Gastrocnemius medialis (tissue), 4 donors: ENCODE measurements at regions not wholly inside any gene's neighbourhood (a gene's known extent, or its start where the extent isn't known, plus 50 kb on each side); places are given as distances from the start of the nearest gene placed in this dataset.

ENCODE experiments used
- ATAC-seq, 2 donors: fragments of 150-250 bp; one replicate each; pipeline ENCODE4 v1.9.1; 2016
- DNase-seq, 2 donors: peaks; one replicate each; pipeline ENCODE4 v3.0.0-alpha.2; 2019
- H3K27ac ChIP-seq, 4 donors: fragments of 200-600 bp; sonication (generic); 1 replicate in 1 of 4; 2 replicates in 3 of 4; pipeline ENCODE4 v1.5.1; 2016 to 2018; ENCODE audit warnings: mild to moderate bottlenecking in 2 of 4, moderate library complexity in 1 of 4
- H3K27me3 ChIP-seq, 3 donors: fragments of 200-600 bp; sonication (generic) in 2 of 3; 1 replicate in 1 of 3; 2 replicates in 2 of 3; pipeline versions ENCODE4 v1.5.1 to v1.6.0; 2016 to 2019; ENCODE audit warnings: mild to moderate bottlenecking in 1 of 3, moderate library complexity in 1 of 3
- H3K36me3 ChIP-seq, 2 donors: fragments of 200-600 bp; sonication (generic) in 1 of 2; one replicate each; pipeline ENCODE4 v1.5.1; 2017 to 2018
- H3K4me1 ChIP-seq, 2 donors: fragments of 200-600 bp; sonication (generic) in 1 of 2; one replicate each; pipeline ENCODE4 v1.5.1; 2016 to 2017; ENCODE audit warnings: mild to moderate bottlenecking in 2 of 2
- H3K4me3 ChIP-seq, 4 donors: fragments of 200-600 bp; sonication (generic) in 3 of 4; 1 replicate in 1 of 4; 2 replicates in 3 of 4; pipeline ENCODE4 v1.5.1; 2016 to 2019; ENCODE audit warnings: mild to moderate bottlenecking in 2 of 4
- H3K9me3 ChIP-seq, 3 donors: fragments of 200-600 bp; sonication (generic) in 2 of 3; 1 replicate in 1 of 3; 2 replicates in 2 of 3; pipeline ENCODE4 v1.5.1; 2016 to 2019
- CTCF ChIP-seq, 5 experiments: fragments of 450-650 bp in 3 of 5; fragments of 200-600 bp in 2 of 5; sonication (generic) in 2 of 5; IDR thresholded peaks in 4 of 5; conservative IDR thresholded peaks in 1 of 5; 1 replicate in 4 of 5; 2 replicates in 1 of 5; pipeline ENCODE4 v1.5.1; 2016 to 2019; ENCODE audit warnings: antibody characterized with exemption in 5 of 5, mild to moderate bottlenecking in 3 of 5, moderate library complexity in 3 of 5
- POLR2A ChIP-seq, 2 donors: fragments of 450-650 bp; IDR thresholded peaks; one replicate each; pipeline ENCODE4 v1.6.1; 2017; ENCODE audit warnings: antibody characterized with exemption in 2 of 2, mild to moderate bottlenecking in 2 of 2, moderate library complexity in 2 of 2
- in situ Hi-C, 4 donors: fragments of 200-750 bp; cut with MboI; loops; one replicate each; pipeline versions ENCODE4 v1.15.0 to v1.8.0; 2017; ENCODE audit warnings: low sequenced_read_pairs in 4 of 4
- intact Hi-C: fragments of 100-400 bp; cut with DNase I; formaldehyde crosslinking; loops from one replicate; pipeline ENCODE4 v1.15.1; 2023; ENCODE audit warnings: low total_unique reads

- intact Hi-C loops, result no loop called here
These were observed 91.3 kb downstream of the PPP1R2C start for GRCh38 chrX:42686706-42687105.

GRCh38 chrX:42686296-42686695, 91.7 kb downstream of the PPP1R2C start:
- DNase-seq, result no peak
- H3K9me3 ChIP-seq, result no peaks in the 10 kb centered on the region
- no peaks in the 10 kb centered on the region for H3K4me1 ChIP-seq
- TF ChIP-seq POLR2A (IDR thresholded peaks at IDR 0.05) (no peak), CTCF (IDR thresholded peaks at IDR 0.05 in 4 of 5, conservative IDR thresholded peaks at IDR 0.05 in 1 of 5) (no peak)
- no peak overlapping the region for H3K27ac ChIP-seq
- H3K36me3 ChIP-seq, result no peaks in the 10 kb centered on the region
- ATAC-seq, result no peak
- no peak overlapping the region for H3K4me3 ChIP-seq
- intact Hi-C loops (no loop called here), in situ Hi-C loops (no loop called here)
- H3K27me3 ChIP-seq, result no peaks in the 10 kb centered on the region

More at GRCh38 chrX:42686706-42687105, 91.3 kb downstream of the PPP1R2C start:
- Histone ChIP-seq H3K4me1 (no peaks in the 10 kb centered on the region), H3K36me3 (no peaks in the 10 kb centered on the region), H3K4me3 (no peak overlapping the region), H3K9me3 (no peaks in the 10 kb centered on the region), H3K27ac (no peak overlapping the region), H3K27me3 (no peaks in the 10 kb centered on the region)
- DNase-seq, result no peak
- TF ChIP-seq POLR2A (IDR thresholded peaks at IDR 0.05), result no peak
- TF ChIP-seq CTCF (IDR thresholded peaks at IDR 0.05 in 4 of 5, conservative IDR thresholded peaks at IDR 0.05 in 1 of 5), result no peak
- no peak for ATAC-seq
- in situ Hi-C loops, result no loop called here

GRCh38 chrX:42684065-42684464, 93.9 kb downstream of the PPP1R2C start:
- DNase-seq (no peak), ATAC-seq (no peak)
- in situ Hi-C loops (no loop called here), intact Hi-C loops (no loop called here)
- Histone ChIP-seq H3K4me3 (no peak overlapping the region), H3K9me3 (no peaks in the 10 kb centered on the region), H3K27ac (no peak overlapping the region), H3K27me3 (no peaks in the 10 kb centered on the region), H3K4me1 (no peaks in the 10 kb centered on the region), H3K36me3 (no peaks in the 10 kb centered on the region)
- TF ChIP-seq CTCF (IDR thresholded peaks at IDR 0.05 in 4 of 5, conservative IDR thresholded peaks at IDR 0.05 in 1 of 5), result no peak
- TF ChIP-seq POLR2A (IDR thresholded peaks at IDR 0.05), result no peak

- intact Hi-C loops, result no loop called here
- DNase-seq, result no peak
- Histone ChIP-seq H3K4me1 (no peaks in the 10 kb centered on the region), H3K27ac (no peak overlapping the region), H3K36me3 (no peaks in the 10 kb centered on the region), H3K9me3 (no peaks in the 10 kb centered on the region), H3K4me3 (no peak overlapping the region), H3K27me3 (no peaks in the 10 kb centered on the region)
- ATAC-seq, result no peak
- no peak for TF ChIP-seq POLR2A (IDR thresholded peaks at IDR 0.05)
- TF ChIP-seq CTCF (IDR thresholded peaks at IDR 0.05 in 4 of 5, conservative IDR thresholded peaks at IDR 0.05 in 1 of 5), result no peak
- in situ Hi-C loops, result no loop called here
These were observed 97.3 kb downstream of the PPP1R2C start for GRCh38 chrX:42680666-42681065.

- in situ Hi-C loops, result no loop called here
These were observed 99.8 kb downstream of the PPP1R2C start for GRCh38 chrX:42678133-42678532.

More at GRCh38 chrX:42678133-42678532, 99.8 kb downstream of the PPP1R2C start:
- Histone ChIP-seq H3K4me1 (no peaks in the 10 kb centered on the region), H3K27ac (no peak overlapping the region), H3K27me3 (no peaks in the 10 kb centered on the region), H3K36me3 (no peaks in the 10 kb centered on the region), H3K4me3 (no peak overlapping the region), H3K9me3 (no peaks in the 10 kb centered on the region)
- DNase-seq (no peak), ATAC-seq (no peak)
- TF ChIP-seq CTCF (IDR thresholded peaks at IDR 0.05 in 4 of 5, conservative IDR thresholded peaks at IDR 0.05 in 1 of 5) (no peak), POLR2A (IDR thresholded peaks at IDR 0.05) (no peak)
- intact Hi-C loops, result no loop called here
